Astrocyte (in vitro differentiated cells and primary cell): ENCODE measurements at regions not wholly inside any gene's neighbourhood (a gene's known extent, or its start where the extent isn't known, plus 50 kb on each side); places are given as distances from the start of the nearest gene placed in this dataset.

Experiments
- DNase-seq: peaks from one replicate; pipeline ENCODE4 v3.0.0-alpha.2; 2010; ENCODE audit warnings: low read depth
- FAIRE-seq: peaks from 2 replicates; lab custom pipeline; 2011; peaks lifted over from hg19 to GRCh38; lab: Jason Lieb, UNC
- H2AFZ ChIP-seq: 2 replicates; pipeline ENCODE4 v1.6.0; 2012; ENCODE audit warnings: low read depth, low read length, inconsistent platforms
- H3K27ac ChIP-seq: 2 replicates; pipeline ENCODE4 v1.5.1; 2011; ENCODE audit warnings: low read depth, low read length, inconsistent platforms
- H3K27me3 ChIP-seq: 2 replicates; pipeline ENCODE4 v1.6.0; 2011; ENCODE audit warnings: low read length, inconsistent platforms; ENCODE audit not compliant: insufficient read depth
- H3K36me3 ChIP-seq: 2 replicates; pipeline ENCODE4 v1.5.1; 2011; ENCODE audit warnings: low read length, inconsistent platforms; ENCODE audit not compliant: insufficient read depth
- H3K4me1 ChIP-seq: 2 replicates; pipeline ENCODE4 v1.5.1; 2011; ENCODE audit warnings: low read length, inconsistent platforms; ENCODE audit not compliant: insufficient read depth
- H3K4me2 ChIP-seq: 2 replicates; pipeline ENCODE4 v1.6.0; 2012; ENCODE audit warnings: low read length, inconsistent platforms
- H3K4me3 ChIP-seq: 2 replicates; pipeline ENCODE4 v1.5.1; 2011; ENCODE audit warnings: low read depth, mild to moderate bottlenecking, low read length, inconsistent platforms; ENCODE audit not compliant: insufficient read depth
- H3K79me2 ChIP-seq: 2 replicates; pipeline ENCODE4 v1.6.0; 2012; ENCODE audit warnings: mild to moderate bottlenecking, low read length, inconsistent platforms; ENCODE audit not compliant: insufficient read depth
- H3K9ac ChIP-seq: 2 replicates; pipeline ENCODE4 v1.6.0; 2012; ENCODE audit warnings: mild to moderate bottlenecking, low read length, inconsistent platforms
- H3K9me3 ChIP-seq: 2 replicates; pipeline ENCODE4 v1.5.1; 2012; ENCODE audit warnings: low read depth, mild to moderate bottlenecking, low read length, inconsistent platforms; ENCODE audit not compliant: insufficient read depth
- H4K20me1 ChIP-seq: 2 replicates; pipeline ENCODE4 v1.6.0; 2012; ENCODE audit warnings: low read length, inconsistent platforms; ENCODE audit not compliant: insufficient read depth
- H3K27ac Mint-ChIP-seq: one replicate; pipeline ENCODE4 v1.8.0; 2021; ENCODE audit warnings: mild to moderate bottlenecking, mixed read lengths; ENCODE audit not compliant: unreplicated experiment
- H3K27me3 Mint-ChIP-seq: one replicate; pipeline ENCODE4 v1.8.0; 2021; ENCODE audit warnings: low read depth, mixed read lengths; ENCODE audit not compliant: unreplicated experiment
- H3K36me3 Mint-ChIP-seq: one replicate; pipeline ENCODE4 v1.8.0; 2021; ENCODE audit warnings: low read depth, mixed read lengths; ENCODE audit not compliant: unreplicated experiment
- H3K4me1 Mint-ChIP-seq: one replicate; pipeline ENCODE4 v1.8.0; 2021; ENCODE audit warnings: low read depth, mixed read lengths; ENCODE audit not compliant: unreplicated experiment
- H3K4me3 Mint-ChIP-seq: one replicate; pipeline ENCODE4 v1.8.0; 2021; ENCODE audit warnings: mild to moderate bottlenecking, moderate library complexity, mixed read lengths; ENCODE audit not compliant: unreplicated experiment
- H3K9me3 Mint-ChIP-seq: one replicate; pipeline ENCODE4 v1.8.0; 2021; ENCODE audit warnings: mild to moderate bottlenecking, mixed read lengths; ENCODE audit not compliant: unreplicated experiment
- CTCF ChIP-seq: IDR thresholded peaks from 2 replicates; pipeline ENCODE4 v1.5.1; 2011; ENCODE audit warnings: low read depth, mild to moderate bottlenecking, inconsistent platforms, low read length, moderate library complexity; ENCODE audit not compliant: insufficient read depth
- EZH2 ChIP-seq: IDR thresholded peaks from 2 replicates; pipeline ENCODE4 v1.6.1; 2012; ENCODE audit warnings: mild to moderate bottlenecking, low read length, inconsistent platforms; ENCODE audit not compliant: insufficient read depth

DNA sequence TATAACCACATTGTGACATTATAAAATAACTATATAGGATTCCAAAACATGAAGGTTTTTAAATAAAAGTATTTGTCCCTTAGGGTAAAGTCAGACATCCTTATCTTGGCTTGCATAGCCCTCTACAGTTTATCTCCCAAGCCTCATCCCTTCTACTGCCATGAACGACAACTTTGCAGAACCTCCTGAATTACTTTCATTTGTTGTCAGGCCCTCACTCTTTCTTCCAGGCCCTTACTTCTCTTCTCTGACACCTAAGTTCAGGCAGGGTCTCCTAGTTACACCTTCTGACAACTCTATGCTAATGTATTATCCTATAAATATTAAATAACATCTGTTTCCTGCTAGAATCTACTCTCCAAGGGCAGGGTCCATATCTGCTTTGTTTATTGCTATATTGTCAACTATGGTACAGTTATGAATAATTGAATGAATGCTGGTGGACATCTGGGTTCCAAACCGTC, 115.7 kb upstream of the MDM1 start:
- Histone ChIP-seq H3K9me3 (no peaks in the 10 kb centered on the region), H3K36me3 (no peaks in the 10 kb centered on the region), H4K20me1 (no peaks in the 10 kb centered on the region), H3K9ac (no peak overlapping the region), H2AFZ (no peak overlapping the region), H3K27me3 (no peaks in the 10 kb centered on the region), H3K4me3 (no peak overlapping the region), H3K4me1 (peaks cover 11% of the 10 kb centered on the region), H3K4me2 (no peak overlapping the region), H3K27ac (no peak overlapping the region), H3K79me2 (no peaks in the 10 kb centered on the region)
- peaks cover 14% of the 10 kb centered on the region for H3K9me3 Mint-ChIP-seq
- peaks cover 10% of the 10 kb centered on the region for H3K4me1 Mint-ChIP-seq
- DNase-seq (no peak), FAIRE-seq (no peak)
- TF ChIP-seq CTCF (no peak), EZH2 (no peak)
- no peaks in the 10 kb centered on the region for H3K36me3 Mint-ChIP-seq
- no peak overlapping the region for H3K4me3 Mint-ChIP-seq
- H3K27me3 Mint-ChIP-seq = no peaks in the 10 kb centered on the region
- H3K27ac Mint-ChIP-seq = no peak overlapping the region

- DNase-seq = no peak
- Mint-ChIP-seq H3K27me3 (no peaks in the 10 kb centered on the region), H3K27ac (no peak overlapping the region), H3K4me1 (peaks cover 12% of the 10 kb centered on the region), H3K36me3 (no peaks in the 10 kb centered on the region), H3K4me3 (no peak overlapping the region), H3K9me3 (peaks cover 5% of the 10 kb centered on the region)
- Histone ChIP-seq H3K27ac (no peak overlapping the region), H3K79me2 (no peaks in the 10 kb centered on the region), H3K27me3 (no peaks in the 10 kb centered on the region), H3K36me3 (no peaks in the 10 kb centered on the region), H2AFZ (no peak overlapping the region), H3K4me1 (peaks cover 11% of the 10 kb centered on the region), H4K20me1 (no peaks in the 10 kb centered on the region), H3K9me3 (no peaks in the 10 kb centered on the region), H3K9ac (no peak overlapping the region), H3K4me2 (no peak overlapping the region), H3K4me3 (no peak overlapping the region)
- no peak for FAIRE-seq
- TF ChIP-seq EZH2 (no peak), CTCF (no peak)
These were observed 117.0 kb upstream of the MDM1 start for GRCh38 chr12:68449196-68449595.

- H3K4me3 ChIP-seq = no peak overlapping the region
- no peaks in the 10 kb centered on the region for H4K20me1 ChIP-seq
- Mint-ChIP-seq H3K27ac (no peak overlapping the region), H3K4me1 (peaks cover 12% of the 10 kb centered on the region), H3K27me3 (no peaks in the 10 kb centered on the region), H3K4me3 (no peak overlapping the region), H3K36me3 (no peaks in the 10 kb centered on the region), H3K9me3 (no peaks in the 10 kb centered on the region)
- DNase-seq = no peak
- no peaks in the 10 kb centered on the region for H3K9me3 ChIP-seq
- peaks cover 13% of the 10 kb centered on the region for H3K4me1 ChIP-seq
- FAIRE-seq = no peak
- no peak overlapping the region for H3K9ac ChIP-seq
- no peak for TF ChIP-seq CTCF
- TF ChIP-seq EZH2 = no peak
- H3K27me3 ChIP-seq = no peaks in the 10 kb centered on the region
- H2AFZ ChIP-seq = no peak overlapping the region
- H3K79me2 ChIP-seq = no peaks in the 10 kb centered on the region
- H3K27ac ChIP-seq = no peak overlapping the region
- no peaks in the 10 kb centered on the region for H3K36me3 ChIP-seq
- H3K4me2 ChIP-seq = peak overlapping the region; percentile 61
These were observed 118.7 kb upstream of the MDM1 start for GRCh38 chr12:68450947-68451260.
